ENCODE measurements at regions not wholly inside any gene's neighbourhood (a gene's known extent, or its start where the extent isn't known, plus 50 kb on each side); places are given as distances from the start of the nearest gene placed in this dataset.
A peak's percentile ranks its signal among the peaks of the same experiment; 100 is the strongest.

GRCh38 chr12:114508529-114509129 is 102.7 kb upstream of the TBX5 start:
- H3K4me1 ChIP-seq, result no peaks in the 10 kb centered on the region
- no peaks in the 10 kb centered on the region for H3K9me3 ChIP-seq
- WGBS, 2 donors, result 29 to 33% methylated on average over 8 of the region's 8 CpGs
- FAIRE-seq (no peak), ATAC-seq (peak in 3 of 4 donors; percentile 73 to 81 (median 81)), DNase-seq (peak in 5 of 6 donors; percentile 30 to 73 (median 37))
- no peak overlapping the region for H3K27ac ChIP-seq
- no peak overlapping the region for H3K4me3 ChIP-seq
- H3K27me3 ChIP-seq, result peaks cover 0 to 11% (median 1%) of the 10 kb centered on the region in 4 donors
- intact Hi-C loops (cut with DNase I), result loop anchor here in 2 of 3 donors (10.0 kb wide), 2 partner anchors 524 to 534 kb away; no protein-coding TSS in a partner anchor
- H3K36me3 ChIP-seq, result no peaks in the 10 kb centered on the region
- TF ChIP-seq CTCF (IDR thresholded peaks at IDR 0.05), result peak in 3 of 4 donors; percentile 63 to 71 (median 70)

GRCh38 chr12:114506651-114507050 is 100.7 kb upstream of the TBX5 start:
- WGBS, 2 donors, result 26 to 39% methylated on average over 6 of the region's 6 CpGs
- H3K27ac ChIP-seq, result no peak overlapping the region
- no peak for TF ChIP-seq CTCF (IDR thresholded peaks at IDR 0.05)
- FAIRE-seq (no peak), DNase-seq (no peak), ATAC-seq (no peak)
- no peaks in the 10 kb centered on the region for H3K4me1 ChIP-seq
- no peaks in the 10 kb centered on the region for H3K9me3 ChIP-seq
- H3K36me3 ChIP-seq, result no peaks in the 10 kb centered on the region
- no peak overlapping the region for H3K4me3 ChIP-seq
- intact Hi-C loops (cut with DNase I), result loop anchor here in 2 of 3 donors (10.0 kb wide), 2 partner anchors 522 to 532 kb away; no protein-coding TSS in a partner anchor
- peaks cover 0 to 11% (median 1%) of the 10 kb centered on the region in 4 donors for H3K27me3 ChIP-seq

DNA sequence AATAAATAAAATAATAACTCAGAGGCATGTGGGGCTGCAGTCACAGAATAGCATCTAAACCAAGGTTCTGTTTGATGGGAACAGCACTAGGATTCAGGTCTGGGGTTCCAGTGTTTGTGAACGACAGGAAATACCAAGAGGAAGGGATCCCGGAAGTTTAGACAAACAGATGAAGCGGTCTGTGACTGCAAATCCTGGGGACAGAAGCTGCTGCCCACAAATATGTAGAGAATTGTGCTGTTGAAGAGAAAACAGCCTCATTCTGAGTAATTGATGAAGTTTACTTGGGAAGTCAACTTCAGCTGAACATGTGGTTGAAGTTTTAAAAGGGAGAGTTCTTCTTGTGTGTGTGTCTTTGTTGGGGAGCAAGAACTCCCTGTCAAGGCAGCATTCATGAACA is 98.4 kb upstream of the TBX5 start:
- intact Hi-C loops (cut with DNase I), result loop anchor here in 2 of 3 donors (10.0 kb wide), 2 partner anchors 520 to 530 kb away; no protein-coding TSS in a partner anchor
- 27 to 43% methylated on average over 3 of the region's 3 CpGs for WGBS, 2 donors
- DNase-seq, result no peak
- FAIRE-seq, result no peak
- Histone ChIP-seq H3K4me3 (no peak overlapping the region), H3K4me1 (no peaks in the 10 kb centered on the region), H3K36me3 (no peaks in the 10 kb centered on the region), H3K27ac (no peak overlapping the region), H3K27me3 (peaks cover 0 to 9% (median 1%) of the 10 kb centered on the region in 4 donors), H3K9me3 (no peaks in the 10 kb centered on the region)
- no peak for ATAC-seq
- no peak for TF ChIP-seq CTCF (IDR thresholded peaks at IDR 0.05)

DNA sequence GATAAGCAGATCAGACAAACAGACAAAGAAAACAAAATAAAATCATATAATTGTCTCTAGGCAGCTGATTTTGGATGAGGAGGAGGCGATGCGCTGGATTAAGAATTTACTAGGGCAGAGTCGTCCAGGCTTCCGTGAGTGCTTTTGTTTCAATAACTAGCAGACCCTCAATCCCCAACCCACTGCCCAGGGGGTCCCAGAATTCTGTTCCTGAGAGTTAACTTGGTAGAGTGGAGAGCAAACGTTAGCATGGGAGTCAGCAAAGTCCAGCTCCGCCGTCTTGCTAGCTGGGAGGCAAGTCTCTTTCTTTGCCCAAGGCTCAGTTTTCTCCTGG is 95.5 kb upstream of the TBX5 start:
- intact Hi-C loops (cut with DNase I), result loop anchor here in 2 of 3 donors (10.0 kb wide), 2 partner anchors 517 to 527 kb away; no protein-coding TSS in a partner anchor

More for the DNA sequence above, 95.5 kb upstream of the TBX5 start:
- Histone ChIP-seq H3K4me3 (no peak overlapping the region), H3K27me3 (peaks cover 0 to 8% (median 0%) of the 10 kb centered on the region in 4 donors), H3K27ac (no peak overlapping the region), H3K9me3 (no peaks in the 10 kb centered on the region), H3K36me3 (no peaks in the 10 kb centered on the region), H3K4me1 (no peaks in the 10 kb centered on the region)
- no peak for ATAC-seq
- no peak for FAIRE-seq
- WGBS, 2 donors, result 9% methylated on average over 7 of the region's 7 CpGs
- DNase-seq, result no peak
- TF ChIP-seq CTCF (IDR thresholded peaks at IDR 0.05), result no peak
